ENCODE measurements at regions not wholly inside any gene's neighbourhood (a gene's known extent, or its start where the extent isn't known, plus 50 kb on each side); places are given as distances from the start of the nearest gene placed in this dataset.

- no peaks in the 10 kb centered on the region for H3K27me3 Mint-ChIP-seq
Measured at GRCh38 chr7:46486256-46487206, 565.5 kb upstream of the IGFBP3 start.

DNA sequence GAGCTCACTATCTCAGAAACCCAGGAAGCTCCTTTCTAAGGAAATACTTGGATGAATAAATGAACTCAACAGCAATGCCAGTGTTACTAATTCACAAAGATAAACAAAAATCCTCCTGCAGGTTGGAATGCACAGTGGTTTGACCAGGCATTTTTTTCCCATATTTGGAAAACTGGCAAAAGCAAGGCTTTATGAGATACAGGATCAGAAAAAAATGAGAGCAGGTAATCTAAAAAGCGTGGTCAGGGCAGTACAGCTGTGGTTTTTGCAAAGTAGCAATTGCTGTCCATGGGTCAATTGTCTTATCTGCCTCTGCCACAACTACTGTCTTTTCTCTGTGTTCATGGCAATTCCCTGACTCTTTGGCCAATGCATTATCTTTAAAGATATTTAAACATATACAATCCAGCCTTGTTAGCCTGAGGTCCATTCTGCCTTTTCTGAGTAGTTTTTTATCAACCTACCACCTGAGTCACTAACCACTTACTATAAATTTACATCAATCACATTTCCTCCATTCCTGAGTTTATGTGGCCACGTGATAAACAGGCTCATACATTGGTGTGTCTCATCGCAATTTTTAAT lies 564.5 kb upstream of the IGFBP3 start:
- POLR2A ChIA-PET: no interaction called here
- H3K27me3 Mint-ChIP-seq: no peaks in the 10 kb centered on the region
- no peak overlapping the region for H3K27ac Mint-ChIP-seq
- no peak for ATAC-seq (ENCODE audit: low read depth)
- H3K9me3 Mint-ChIP-seq: peaks cover 4% of the 10 kb centered on the region
- no peaks in the 10 kb centered on the region for H3K4me1 Mint-ChIP-seq
- no peaks in the 10 kb centered on the region for H3K36me3 Mint-ChIP-seq
- no peak overlapping the region for H3K4me3 Mint-ChIP-seq
- DNase-seq: no peak

More at GRCh38 chr7:46486256-46487206, 565.5 kb upstream of the IGFBP3 start:
- POLR2A ChIA-PET: no interaction called here
- Mint-ChIP-seq H3K4me1 (no peaks in the 10 kb centered on the region), H3K9me3 (peaks cover 4% of the 10 kb centered on the region), H3K27ac (no peak overlapping the region), H3K36me3 (no peaks in the 10 kb centered on the region), H3K4me3 (no peak overlapping the region)
- ATAC-seq (ENCODE audit: low read depth) (no peak), DNase-seq (no peak)

- no peak for DNase-seq
- Mint-ChIP-seq H3K27ac (no peak overlapping the region), H3K4me3 (no peak overlapping the region), H3K27me3 (no peaks in the 10 kb centered on the region), H3K4me1 (no peaks in the 10 kb centered on the region), H3K9me3 (peaks cover 4% of the 10 kb centered on the region), H3K36me3 (no peaks in the 10 kb centered on the region)
- POLR2A ChIA-PET: no interaction called here
- ATAC-seq (ENCODE audit: low read depth): no peak
Measured at GRCh38 chr7:46484906-46485305, 563.8 kb upstream of the IGFBP3 start.

DNA sequence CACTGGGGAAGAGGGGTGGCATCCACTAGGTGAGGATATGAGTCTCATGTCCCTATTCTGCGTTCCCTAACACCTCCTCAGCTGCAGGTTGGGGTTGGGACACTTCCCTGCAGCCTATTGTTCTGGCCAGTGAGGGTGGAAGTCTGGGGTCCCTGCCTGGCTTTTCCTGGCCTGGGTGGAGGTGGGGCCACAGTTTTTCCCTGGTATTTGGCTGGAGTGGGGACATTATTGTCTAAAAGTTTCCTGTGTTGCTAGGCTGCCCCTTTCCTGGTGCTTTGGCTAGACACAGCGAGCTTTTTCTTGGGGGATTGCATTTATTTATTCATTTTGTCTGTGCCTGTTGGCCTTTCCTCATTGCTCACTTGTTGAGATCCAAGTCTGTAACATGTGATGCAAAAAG lies 559.5 kb upstream of the IGFBP3 start:
- no peaks in the 10 kb centered on the region for H3K27me3 Mint-ChIP-seq
- no peak overlapping the region for H3K27ac Mint-ChIP-seq
- H3K4me3 Mint-ChIP-seq: no peak overlapping the region
- POLR2A ChIA-PET: no interaction called here
- peaks cover 7% of the 10 kb centered on the region for H3K9me3 Mint-ChIP-seq
- no peak for DNase-seq
- H3K36me3 Mint-ChIP-seq: no peaks in the 10 kb centered on the region
- H3K4me1 Mint-ChIP-seq: no peaks in the 10 kb centered on the region
- ATAC-seq (ENCODE audit: low read depth): no peak

DNA sequence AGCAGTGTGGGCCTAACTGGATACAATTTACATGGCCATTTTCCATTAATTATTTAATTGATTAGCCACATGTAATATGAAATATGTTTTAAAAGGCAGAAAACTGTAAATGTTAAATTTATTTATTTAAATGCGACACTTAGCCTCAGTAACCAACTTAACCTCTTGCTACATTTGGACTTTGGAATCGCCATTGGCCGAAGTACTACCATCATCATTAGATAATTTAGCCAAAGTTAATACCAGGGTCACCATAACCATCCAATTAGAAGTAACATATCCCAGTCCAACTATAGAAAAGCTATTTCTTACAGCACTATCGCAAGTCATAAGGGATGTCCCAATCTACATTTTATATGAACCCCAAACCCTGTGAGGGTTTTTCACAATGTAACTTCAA lies 558.6 kb upstream of the IGFBP3 start:
- H3K4me3 Mint-ChIP-seq: no peak overlapping the region
- H3K4me1 Mint-ChIP-seq: no peaks in the 10 kb centered on the region
- POLR2A ChIA-PET: no interaction called here
- no peak for ATAC-seq (ENCODE audit: low read depth)
- peaks cover 9% of the 10 kb centered on the region for H3K9me3 Mint-ChIP-seq
- H3K27me3 Mint-ChIP-seq: no peaks in the 10 kb centered on the region
- H3K27ac Mint-ChIP-seq: no peak overlapping the region
- no peak for DNase-seq
- H3K36me3 Mint-ChIP-seq: no peaks in the 10 kb centered on the region

GRCh38 chr7:46478046-46478445 lies 557.0 kb upstream of the IGFBP3 start:
- no peak overlapping the region for H3K4me3 Mint-ChIP-seq
- H3K4me1 Mint-ChIP-seq: no peaks in the 10 kb centered on the region
- H3K36me3 Mint-ChIP-seq: no peaks in the 10 kb centered on the region
- peaks cover 11% of the 10 kb centered on the region for H3K9me3 Mint-ChIP-seq
- DNase-seq: no peak
- POLR2A ChIA-PET: no interaction called here
- no peak for ATAC-seq (ENCODE audit: low read depth)
- no peak overlapping the region for H3K27ac Mint-ChIP-seq
- no peaks in the 10 kb centered on the region for H3K27me3 Mint-ChIP-seq

- DNase-seq (no peak), ATAC-seq (ENCODE audit: low read depth) (no peak)
- Mint-ChIP-seq H3K9me3 (peaks cover 27% of the 10 kb centered on the region), H3K27me3 (no peaks in the 10 kb centered on the region), H3K36me3 (peaks cover 1% of the 10 kb centered on the region), H3K27ac (no peak overlapping the region), H3K4me1 (no peaks in the 10 kb centered on the region), H3K4me3 (no peak overlapping the region)
- POLR2A ChIA-PET: no interaction called here
Measured at GRCh38 chr7:46468753-46469356, 547.8 kb upstream of the IGFBP3 start.

- no peak for ATAC-seq (ENCODE audit: low read depth)
- Mint-ChIP-seq H3K27me3 (no peaks in the 10 kb centered on the region), H3K4me3 (no peak overlapping the region), H3K27ac (no peak overlapping the region), H3K9me3 (peaks cover 18% of the 10 kb centered on the region), H3K36me3 (no peaks in the 10 kb centered on the region), H3K4me1 (no peaks in the 10 kb centered on the region)
- no peak for DNase-seq
- POLR2A ChIA-PET: no interaction called here
Measured at GRCh38 chr7:46463170-46463569, 542.1 kb upstream of the IGFBP3 start.

DNA sequence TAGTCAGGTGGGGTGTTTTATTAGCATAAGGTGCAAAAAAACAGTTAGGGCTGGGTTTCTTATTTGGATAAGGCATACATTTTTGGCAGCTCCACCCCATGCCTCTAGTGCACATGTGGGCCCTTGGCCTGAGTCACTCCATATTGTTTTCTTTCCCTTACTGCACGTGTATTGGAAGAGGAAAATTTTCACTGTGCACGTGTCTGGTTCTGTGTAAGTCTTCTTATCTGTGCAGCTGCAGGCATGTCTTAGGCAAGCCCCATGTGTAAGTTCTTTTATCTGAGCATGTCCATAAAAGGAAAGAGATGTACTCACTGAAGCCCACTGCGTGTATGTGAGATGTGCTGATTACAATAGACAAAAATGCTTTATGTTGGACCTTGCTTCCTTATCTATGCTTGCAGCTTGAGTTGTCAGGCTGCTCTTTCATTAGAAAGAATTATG lies 540.3 kb upstream of the IGFBP3 start:
- POLR2A ChIA-PET: no interaction called here
- H3K27me3 Mint-ChIP-seq: no peaks in the 10 kb centered on the region
- DNase-seq (no peak), ATAC-seq (ENCODE audit: low read depth) (no peak)
- no peak overlapping the region for H3K27ac Mint-ChIP-seq
- no peaks in the 10 kb centered on the region for H3K4me1 Mint-ChIP-seq
- H3K4me3 Mint-ChIP-seq: no peak overlapping the region
- peaks cover 7% of the 10 kb centered on the region for H3K9me3 Mint-ChIP-seq
- H3K36me3 Mint-ChIP-seq: no peaks in the 10 kb centered on the region

GRCh38 chr7:46459942-46460341 lies 538.9 kb upstream of the IGFBP3 start:
- ATAC-seq (ENCODE audit: low read depth): no peak
- Mint-ChIP-seq H3K36me3 (no peaks in the 10 kb centered on the region), H3K27ac (no peak overlapping the region), H3K27me3 (no peaks in the 10 kb centered on the region), H3K4me3 (no peak overlapping the region), H3K9me3 (peaks cover 7% of the 10 kb centered on the region), H3K4me1 (no peaks in the 10 kb centered on the region)
- no peak for DNase-seq
- POLR2A ChIA-PET: no interaction called here

DNA sequence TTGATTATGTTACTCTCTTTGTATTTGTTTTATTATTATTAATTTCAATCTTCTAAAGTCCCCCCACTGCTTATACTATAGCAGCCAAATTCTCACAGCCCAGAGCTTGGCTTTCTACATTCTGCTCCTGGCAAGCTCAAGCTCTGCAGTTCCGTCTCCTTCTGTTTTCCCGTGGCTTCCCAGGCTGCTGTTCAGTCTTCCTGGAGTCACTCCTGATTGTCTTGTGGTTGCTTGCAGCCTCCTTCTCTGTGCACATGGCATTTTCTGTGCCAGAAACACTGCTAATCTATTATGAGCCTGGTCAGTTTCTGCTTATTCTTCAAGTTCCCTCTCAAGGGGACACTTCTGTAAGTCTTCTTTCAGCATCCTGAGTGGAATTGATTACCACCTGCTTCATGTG lies 533.7 kb upstream of the IGFBP3 start:
- H3K9me3 Mint-ChIP-seq: peaks cover 4% of the 10 kb centered on the region
- H3K4me3 Mint-ChIP-seq: no peak overlapping the region
- DNase-seq: no peak
- H3K36me3 Mint-ChIP-seq: no peaks in the 10 kb centered on the region
- POLR2A ChIA-PET: no interaction called here
- no peak overlapping the region for H3K27ac Mint-ChIP-seq
- no peaks in the 10 kb centered on the region for H3K27me3 Mint-ChIP-seq
- H3K4me1 Mint-ChIP-seq: no peaks in the 10 kb centered on the region
- no peak for ATAC-seq (ENCODE audit: low read depth)

- H3K9me3 Mint-ChIP-seq: peaks cover 4% of the 10 kb centered on the region
- no peaks in the 10 kb centered on the region for H3K4me1 Mint-ChIP-seq
- no peaks in the 10 kb centered on the region for H3K27me3 Mint-ChIP-seq
- POLR2A ChIA-PET: no interaction called here
- no peak overlapping the region for H3K4me3 Mint-ChIP-seq
- H3K27ac Mint-ChIP-seq: no peak overlapping the region
- no peak for ATAC-seq (ENCODE audit: low read depth)
- no peaks in the 10 kb centered on the region for H3K36me3 Mint-ChIP-seq
- DNase-seq: no peak
Measured at GRCh38 chr7:46452561-46453135, 531.6 kb upstream of the IGFBP3 start.

DNA sequence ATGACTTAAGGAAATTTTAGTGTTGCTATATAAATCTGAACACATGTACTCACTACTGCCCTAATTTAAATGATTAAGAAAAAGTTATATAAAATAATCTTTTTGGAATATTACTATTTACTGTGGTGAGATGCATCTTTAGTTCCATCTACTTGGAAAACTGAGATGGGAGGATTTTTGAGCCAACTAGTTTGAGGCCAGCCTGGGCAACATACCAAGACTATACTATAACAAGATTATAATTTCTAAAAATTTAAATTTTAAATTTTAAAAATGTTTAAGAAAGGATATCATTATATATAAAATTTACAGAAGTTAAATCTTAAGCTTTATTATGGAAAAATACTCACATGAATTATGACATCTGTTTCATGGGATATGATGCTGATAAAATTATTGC lies 530.8 kb upstream of the IGFBP3 start:
- POLR2A ChIA-PET: no interaction called here
- H3K27me3 Mint-ChIP-seq: no peaks in the 10 kb centered on the region
- H3K36me3 Mint-ChIP-seq: no peaks in the 10 kb centered on the region
- ATAC-seq (ENCODE audit: low read depth) (no peak), DNase-seq (no peak)
- no peak overlapping the region for H3K4me3 Mint-ChIP-seq
- no peaks in the 10 kb centered on the region for H3K4me1 Mint-ChIP-seq
- peaks cover 4% of the 10 kb centered on the region for H3K9me3 Mint-ChIP-seq
- no peak overlapping the region for H3K27ac Mint-ChIP-seq

DNA sequence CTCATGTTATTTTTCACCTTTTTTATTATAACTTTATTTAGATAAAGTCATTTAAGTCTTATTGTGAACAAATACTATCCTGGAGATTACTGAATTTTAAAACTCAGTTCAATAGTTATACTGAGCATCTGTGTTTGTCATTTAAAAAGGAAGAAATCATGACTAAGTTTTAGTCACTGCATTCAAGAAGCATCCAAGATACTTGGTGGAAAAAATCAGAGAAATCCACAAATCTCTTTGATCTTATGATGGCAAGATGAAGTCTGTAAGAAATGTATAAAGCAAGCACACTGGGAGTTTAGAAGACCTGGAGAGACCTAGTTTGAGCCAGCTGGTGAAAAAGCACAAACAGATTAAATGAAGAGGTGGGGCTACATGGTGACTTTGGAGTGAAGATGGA lies 529.8 kb upstream of the IGFBP3 start:
- POLR2A ChIA-PET: no interaction called here
- DNase-seq (no peak), ATAC-seq (ENCODE audit: low read depth) (no peak)
- H3K4me1 Mint-ChIP-seq: no peaks in the 10 kb centered on the region
- H3K9me3 Mint-ChIP-seq: peaks cover 4% of the 10 kb centered on the region
- H3K4me3 Mint-ChIP-seq: no peak overlapping the region
- no peaks in the 10 kb centered on the region for H3K36me3 Mint-ChIP-seq
- H3K27me3 Mint-ChIP-seq: no peaks in the 10 kb centered on the region
- H3K27ac Mint-ChIP-seq: no peak overlapping the region
